Nucleus accumbens (tissue), 56 donors: ENCODE measurements at regions not wholly inside any gene's neighbourhood (a gene's known extent, or its start where the extent isn't known, plus 50 kb on each side); places are given as distances from the start of the nearest gene placed in this dataset.
"Not testable (repeated sequence)": the region's sequence is repeated elsewhere in the genome, so short reads cannot be mapped to it uniquely, and the experiment has no call there.

ENCODE experiments used
- DNase-seq, 56 donors: peaks; one replicate each; lab custom pipeline; 2025; lab: John Stamatoyannopoulos, UW

- no peak for DNase-seq
Measured at GRCh38 chr1:74818241-74818640, 85.3 kb downstream of the TYW3 start.

GRCh38 chr1:74818661-74819456 is 85.9 kb downstream of the TYW3 start:
- DNase-seq, result no peak

- DNase-seq, result no peak
Measured at GRCh38 chr1:74822851-74823401, 90.0 kb downstream of the TYW3 start.

- DNase-seq, result no peak
Measured at GRCh38 chr1:74824497-74825107, 91.7 kb downstream of the TYW3 start.

GRCh38 chr1:74830766-74831165 is 97.8 kb downstream of the TYW3 start:
- no peak for DNase-seq

GRCh38 chr1:74834261-74834660 is 101.3 kb downstream of the TYW3 start:
- DNase-seq, result no peak

- DNase-seq, result no peak
Measured at GRCh38 chr1:74835051-74835450, 102.1 kb downstream of the TYW3 start.

- no peak for DNase-seq
Measured at GRCh38 chr1:74842726-74843125, 109.8 kb downstream of the TYW3 start.

- DNase-seq, result no peak
Measured at GRCh38 chr1:74847715-74848114, 114.8 kb downstream of the TYW3 start.

GRCh38 chr1:74853756-74854155 is 120.8 kb downstream of the TYW3 start:
- no peak for DNase-seq

GRCh38 chr1:74856174-74856573 is 123.2 kb downstream of the TYW3 start:
- no peak for DNase-seq

GRCh38 chr1:74857676-74858075 is 124.7 kb downstream of the TYW3 start:
- no peak for DNase-seq

GRCh38 chr1:74858136-74858535 is 125.2 kb downstream of the TYW3 start:
- no peak for DNase-seq

GRCh38 chr1:74861867-74862266 is 128.9 kb downstream of the TYW3 start:
- DNase-seq, result no peak

- no peak for DNase-seq
Measured at GRCh38 chr1:74869702-74870101, 136.8 kb downstream of the TYW3 start.

- DNase-seq, result not testable (repeated sequence)
Measured at GRCh38 chr1:74877366-74877765, 144.4 kb downstream of the TYW3 start.

- DNase-seq, result no peak
Measured at GRCh38 chr1:74895411-74895810, 162.5 kb downstream of the TYW3 start.

GRCh38 chr1:74908131-74908530 is 175.2 kb downstream of the TYW3 start:
- DNase-seq, result no peak

GRCh38 chr1:74908797-74909196 is 175.8 kb downstream of the TYW3 start:
- no peak for DNase-seq

GRCh38 chr1:74913978-74914377 is 181.0 kb downstream of the TYW3 start:
- DNase-seq, result no peak

- DNase-seq, result no peak
Measured at GRCh38 chr1:74933500-74933899, 200.5 kb downstream of the TYW3 start.

- no peak for DNase-seq
Measured at GRCh38 chr1:74935446-74935845, 198.7 kb upstream of the LHX8 start.
